ENCODE measurements at regions not wholly inside any gene's neighbourhood (a gene's known extent, or its start where the extent isn't known, plus 50 kb on each side); places are given as distances from the start of the nearest gene placed in this dataset.

- no peaks in the 10 kb centered on the region for H3K9me3 Mint-ChIP-seq
- CTCF ChIA-PET: interaction anchor here (1.6 kb wide), 1 partner anchor 8 kb away, joined by 5 read pairs; no protein-coding TSS in a partner anchor
- no peaks in the 10 kb centered on the region for H3K36me3 Mint-ChIP-seq (ENCODE audit: low read depth)
- intact Hi-C loops (cut with micrococcal nuclease): no loop called here
- DNase-seq (no peak), ATAC-seq (no peak)
- POLR2A ChIA-PET: no interaction called here
- H3K4me1 Mint-ChIP-seq (ENCODE audit: low read depth): peaks cover 5% of the 10 kb centered on the region
- peaks cover 5% of the 10 kb centered on the region for H3K27me3 Mint-ChIP-seq
- H3K27ac Mint-ChIP-seq: no peak overlapping the region
- TF ChIP-seq CTCF (IDR thresholded peaks at IDR 0.05): no peak
- no peak overlapping the region for H3K4me3 Mint-ChIP-seq
Measured at GRCh38 chr2:181772334-181772733, 92.0 kb upstream of the NEUROD1 start.

DNA sequence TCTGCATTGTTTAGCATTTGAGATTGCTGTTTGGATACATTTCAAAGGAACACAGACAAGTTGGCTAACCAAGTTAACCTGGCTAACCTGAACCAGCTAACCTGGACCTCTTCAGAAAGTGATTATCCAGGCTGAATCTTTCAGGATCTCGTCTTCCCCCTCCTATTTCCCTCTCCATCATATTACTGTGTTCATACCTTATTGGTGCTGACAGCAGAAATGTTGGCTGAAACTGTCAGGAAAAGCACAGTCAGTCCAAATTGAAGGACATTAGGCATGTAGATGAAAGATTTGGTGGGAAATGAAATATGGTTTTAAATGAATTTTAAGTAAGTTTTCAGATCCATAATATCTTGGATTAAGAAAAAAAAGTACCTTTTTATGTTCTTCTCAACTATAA, 92.5 kb upstream of the NEUROD1 start:
- TF ChIP-seq CTCF (IDR thresholded peaks at IDR 0.05): no peak
- no peak overlapping the region for H3K27ac Mint-ChIP-seq
- POLR2A ChIA-PET: no interaction called here
- H3K36me3 Mint-ChIP-seq (ENCODE audit: low read depth): no peaks in the 10 kb centered on the region
- no peak overlapping the region for H3K4me3 Mint-ChIP-seq
- peaks cover 5% of the 10 kb centered on the region for H3K27me3 Mint-ChIP-seq
- peaks cover 5% of the 10 kb centered on the region for H3K4me1 Mint-ChIP-seq (ENCODE audit: low read depth)
- ATAC-seq (no peak), DNase-seq (no peak)
- CTCF ChIA-PET: no interaction called here
- H3K9me3 Mint-ChIP-seq: no peaks in the 10 kb centered on the region
- intact Hi-C loops (cut with micrococcal nuclease): no loop called here

- H3K27me3 Mint-ChIP-seq: peaks cover 5% of the 10 kb centered on the region
- no peaks in the 10 kb centered on the region for H3K36me3 Mint-ChIP-seq (ENCODE audit: low read depth)
- ATAC-seq (no peak), DNase-seq (no peak)
- peaks cover 5% of the 10 kb centered on the region for H3K4me1 Mint-ChIP-seq (ENCODE audit: low read depth)
- ChIA-PET CTCF (no interaction called here), POLR2A (no interaction called here)
- intact Hi-C loops (cut with micrococcal nuclease): no loop called here
- no peak for TF ChIP-seq CTCF (IDR thresholded peaks at IDR 0.05)
- H3K4me3 Mint-ChIP-seq: no peak overlapping the region
- no peak overlapping the region for H3K27ac Mint-ChIP-seq
- H3K9me3 Mint-ChIP-seq: no peaks in the 10 kb centered on the region
Measured at GRCh38 chr2:181774685-181775084, 94.4 kb upstream of the NEUROD1 start.

GRCh38 chr2:181776336-181776735, 96.0 kb upstream of the NEUROD1 start:
- Mint-ChIP-seq H3K27ac (no peak overlapping the region), H3K27me3 (peaks cover 5% of the 10 kb centered on the region)
- POLR2A ChIA-PET: no interaction called here

DNA sequence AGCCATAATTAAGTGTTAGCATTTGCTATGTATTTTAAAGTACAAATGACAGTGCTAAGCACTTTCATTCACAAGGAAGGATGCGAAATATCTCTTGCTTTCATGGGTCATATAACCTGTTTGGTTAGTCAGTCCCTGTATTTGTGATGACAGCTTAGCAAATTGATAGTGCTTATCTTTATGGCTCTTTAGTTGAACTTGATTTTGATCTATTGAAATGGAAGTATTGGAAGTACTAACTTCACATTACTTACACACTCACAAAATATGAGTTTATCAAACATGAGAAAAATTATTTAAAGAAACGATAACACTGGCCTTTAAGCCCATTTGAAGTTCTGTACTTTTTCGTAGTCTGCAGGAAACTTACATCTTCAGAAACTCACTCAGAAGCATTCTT, 97.4 kb upstream of the NEUROD1 start:
- intact Hi-C loops (cut with micrococcal nuclease): no loop called here
- ChIA-PET CTCF (interaction anchor here (1.2 kb wide), 1 partner anchor 62 kb away, joined by 3 read pairs; no protein-coding TSS in a partner anchor), POLR2A (no interaction called here)
- no peak for ATAC-seq
- Mint-ChIP-seq H3K4me3 (no peak overlapping the region), H3K4me1 (ENCODE audit: low read depth) (peaks cover 5% of the 10 kb centered on the region), H3K27me3 (peaks cover 2% of the 10 kb centered on the region), H3K9me3 (no peaks in the 10 kb centered on the region), H3K36me3 (ENCODE audit: low read depth) (no peaks in the 10 kb centered on the region), H3K27ac (no peak overlapping the region)
- DNase-seq: no peak
- no peak for TF ChIP-seq CTCF (IDR thresholded peaks at IDR 0.05)

More at GRCh38 chr2:181776336-181776735, 96.0 kb upstream of the NEUROD1 start:
- Mint-ChIP-seq H3K4me1 (ENCODE audit: low read depth) (peaks cover 5% of the 10 kb centered on the region), H3K9me3 (no peaks in the 10 kb centered on the region), H3K4me3 (no peak overlapping the region), H3K36me3 (ENCODE audit: low read depth) (no peaks in the 10 kb centered on the region)
- intact Hi-C loops (cut with micrococcal nuclease): no loop called here
- no peak for DNase-seq
- CTCF ChIA-PET: interaction anchor here (1.2 kb wide), 1 partner anchor 61 kb away, joined by 3 read pairs; no protein-coding TSS in a partner anchor
- TF ChIP-seq CTCF (IDR thresholded peaks at IDR 0.05): no peak
- no peak for ATAC-seq

Measured in activated CD8-positive, alpha-beta T cell treated with anti-CD3 and anti-CD28 coated beads for 36 hours (primary cell).